Stomach (tissue), 4 donors: ENCODE measurements at regions not wholly inside any gene's neighbourhood (a gene's known extent, or its start where the extent isn't known, plus 50 kb on each side); places are given as distances from the start of the nearest gene placed in this dataset.

ENCODE experiments used
- CTCF ChIP-seq, 7 experiments: fragments of 450-650 bp in 4 of 7; fragments of 200-600 bp in 3 of 7; sonication (generic) in 3 of 7; IDR thresholded peaks; one replicate each; pipeline ENCODE4 v1.5.1; 2016 to 2019; ENCODE audit warnings: antibody characterized with exemption in 7 of 7, control low read depth in 2 of 7, mild to moderate bottlenecking in 1 of 7
- EP300 ChIP-seq: sonication (generic); formaldehyde crosslinking; IDR thresholded peaks from one replicate; pipeline ENCODE4 v1.6.1; 2017; ENCODE audit warnings: antibody characterized with exemption
- POLR2AphosphoS5 ChIP-seq, 3 donors: sonication (generic); formaldehyde crosslinking; IDR thresholded peaks; one replicate each; pipeline ENCODE4 v1.6.1; 2016; ENCODE audit warnings: antibody characterized with exemption in 3 of 3

GRCh38 chr5:98041661-98042060 is 731.8 kb upstream of the RGMB start:
- no peak for TF ChIP-seq CTCF (IDR thresholded peaks at IDR 0.05)
- no peak for TF ChIP-seq POLR2AphosphoS5 (IDR thresholded peaks at IDR 0.05)
- no peak for TF ChIP-seq EP300
